Lower leg skin (tissue), 4 donors: ENCODE measurements at regions not wholly inside any gene's neighbourhood (a gene's known extent, or its start where the extent isn't known, plus 50 kb on each side); places are given as distances from the start of the nearest gene placed in this dataset.

Experiments used
- DNase-seq, 2 donors: peaks; one replicate each; pipeline ENCODE4 v3.0.0-alpha.2; 2019; ENCODE audit warnings: low spot score in 2 of 2
- H3K4me3 ChIP-seq: fragments of 200-600 bp; sonication (generic); 2 replicates; pipeline ENCODE4 v1.5.1; 2017; ENCODE audit warnings: mild to moderate bottlenecking, low read depth; ENCODE audit not compliant: poor library complexity, severe bottlenecking
- CTCF ChIP-seq, 3 donors: fragments of 450-650 bp; IDR thresholded peaks; one replicate each; pipeline ENCODE4 v1.5.1; 2016; ENCODE audit warnings: antibody characterized with exemption in 3 of 3, mild to moderate bottlenecking in 3 of 3, moderate library complexity in 2 of 3
- POLR2A ChIP-seq, 2 donors: fragments of 450-650 bp; IDR thresholded peaks; one replicate each; pipeline ENCODE4 v1.6.1; 2016 to 2017; ENCODE audit warnings: antibody characterized with exemption in 2 of 2, mild to moderate bottlenecking in 1 of 2, moderate library complexity in 1 of 2
- WGBS, 2 donors: methylation state at CpG; one replicate each; pipeline ENCODE4 v1.1.5; 2018; 5-methylcytosine and 5-hydroxymethylcytosine counted together
- intact Hi-C: fragments of 100-400 bp; cut with DNase I; formaldehyde crosslinking; loops from one replicate; pipeline ENCODE4 v1.15.0; 2023; ENCODE audit warnings: low total_unique reads

- no peak for TF ChIP-seq CTCF (IDR thresholded peaks at IDR 0.05)
- no peak for TF ChIP-seq POLR2A (IDR thresholded peaks at IDR 0.05)
- intact Hi-C loops, result no loop called here
- DNase-seq, result peak in 1 of 2 donors; percentile 28
- no peak overlapping the region for H3K4me3 ChIP-seq
- 57 to 66% methylated on average over 6 of the region's 6 CpGs for WGBS, 2 donors
Measured at GRCh38 chr2:88281302-88282217, 111.4 kb downstream of the THNSL2 start.

- TF ChIP-seq POLR2A (IDR thresholded peaks at IDR 0.05) (no peak), CTCF (IDR thresholded peaks at IDR 0.05) (no peak)
- H3K4me3 ChIP-seq, result no peak overlapping the region
- no peak for DNase-seq
- 44 to 63% methylated on average over 5 of the region's 5 CpGs for WGBS, 2 donors
- intact Hi-C loops, result no loop called here
Measured at GRCh38 chr2:88269836-88270235, 99.7 kb downstream of the THNSL2 start.

- WGBS, 2 donors, result 23 to 33% methylated on average over 8 of the region's 8 CpGs
- intact Hi-C loops, result no loop called here
- H3K4me3 ChIP-seq, result no peak overlapping the region
- TF ChIP-seq CTCF (IDR thresholded peaks at IDR 0.05) (no peak), POLR2A (IDR thresholded peaks at IDR 0.05) (no peak)
- DNase-seq, result peak in 1 of 2 donors; percentile 24
Measured at GRCh38 chr2:88265352-88266303, 95.5 kb downstream of the THNSL2 start.

GRCh38 chr2:88263861-88264260, 93.7 kb downstream of the THNSL2 start:
- DNase-seq, result no peak
- H3K4me3 ChIP-seq, result no peak overlapping the region
- intact Hi-C loops, result no loop called here
- no peak for TF ChIP-seq POLR2A (IDR thresholded peaks at IDR 0.05)
- no peak for TF ChIP-seq CTCF (IDR thresholded peaks at IDR 0.05)
- 69 to 71% methylated on average over 5 of the region's 5 CpGs for WGBS, 2 donors

- WGBS, 2 donors, result 72 to 76% methylated on average over 4 of the region's 4 CpGs
- no peak for TF ChIP-seq POLR2A (IDR thresholded peaks at IDR 0.05)
- no peak for TF ChIP-seq CTCF (IDR thresholded peaks at IDR 0.05)
- intact Hi-C loops, result no loop called here
- no peak for DNase-seq
- H3K4me3 ChIP-seq, result no peak overlapping the region
Measured at GRCh38 chr2:88261725-88262124, 91.6 kb downstream of the THNSL2 start.
